Prostate gland (tissue), 2 donors: ENCODE measurements at regions not wholly inside any gene's neighbourhood (a gene's known extent, or its start where the extent isn't known, plus 50 kb on each side); places are given as distances from the start of the nearest gene placed in this dataset.

Experiments used
- DNase-seq: peaks from one replicate; pipeline ENCODE4 v3.0.0-alpha.2; 2019; ENCODE audit warnings: low spot score
- H3K27ac ChIP-seq, 2 donors: fragments of 200-600 bp; sonication (generic); 2 replicates each; pipeline ENCODE4 v1.5.1; 2017 to 2019
- H3K27me3 ChIP-seq: fragments of 200-600 bp; sonication (generic); replicated peaks from 2 replicates; pipeline ENCODE4 v1.5.1; 2019; ENCODE audit not compliant: insufficient read depth
- H3K36me3 ChIP-seq, 2 donors: fragments of 200-600 bp; sonication (generic); 1 replicate in 1 of 2; 2 replicates in 1 of 2; pipeline versions ENCODE4 v1.5.1 to v1.8.1; 2017 to 2019
- H3K4me1 ChIP-seq: fragments of 200-600 bp; sonication (generic); replicated peaks from 2 replicates; pipeline ENCODE4 v1.5.1; 2019
- H3K4me3 ChIP-seq, 2 donors: fragments of 200-600 bp; sonication (generic); 2 replicates each; pipeline ENCODE4 v1.5.1; 2017 to 2019
- H3K9me3 ChIP-seq: fragments of 200-600 bp; sonication (generic); 2 replicates; pipeline ENCODE4 v1.5.1; 2017
- CTCF ChIP-seq, 4 experiments: fragments of 200-600 bp in 2 of 4; fragments of 450-650 bp in 2 of 4; sonication (generic) in 2 of 4; IDR thresholded peaks; 1 replicate in 3 of 4; 2 replicates in 1 of 4; pipeline ENCODE4 v1.5.1; 2016 to 2019; ENCODE audit warnings: antibody characterized with exemption in 4 of 4, mild to moderate bottlenecking in 2 of 4, moderate library complexity in 2 of 4
- POLR2A ChIP-seq: fragments of 450-650 bp; IDR thresholded peaks from one replicate; pipeline ENCODE4 v1.6.1; 2016; ENCODE audit warnings: antibody characterized with exemption, mild to moderate bottlenecking
- POLR2AphosphoS5 ChIP-seq: sonication (generic); formaldehyde crosslinking; IDR thresholded peaks from one replicate; pipeline ENCODE4 v1.6.1; 2017; ENCODE audit warnings: antibody characterized with exemption
- WGBS: methylation state at CpG from one replicate; pipeline ENCODE4 v1.1.5; 2018; 5-methylcytosine and 5-hydroxymethylcytosine counted together
- intact Hi-C: fragments of 100-400 bp; cut with DNase I; formaldehyde crosslinking; loops from one replicate; pipeline ENCODE4 v1.14.2; 2022

- H3K36me3 ChIP-seq: no peaks in the 10 kb centered on the region
- no peak overlapping the region for H3K27ac ChIP-seq
- no peak overlapping the region for H3K4me3 ChIP-seq
- 91% methylated on average over 8 of the region's 8 CpGs for WGBS
- TF ChIP-seq CTCF (IDR thresholded peaks at IDR 0.05): no peak
- TF ChIP-seq POLR2AphosphoS5: no peak
- no peak for TF ChIP-seq POLR2A
- DNase-seq: no peak
- H3K4me1 ChIP-seq: no peaks in the 10 kb centered on the region
- no peaks in the 10 kb centered on the region for H3K9me3 ChIP-seq
- intact Hi-C loops: loop anchor here (10.0 kb wide), 1 partner anchor 1179 kb away; no protein-coding TSS in a partner anchor
- H3K27me3 ChIP-seq: no peaks in the 10 kb centered on the region
These were observed 122.4 kb downstream of the SLC25A47 start for GRCh38 chr14:100445436-100446088.

GRCh38 chr14:100446572-100446971 is 123.4 kb downstream of the SLC25A47 start:
- no peaks in the 10 kb centered on the region for H3K9me3 ChIP-seq
- no peak overlapping the region for H3K27ac ChIP-seq
- H3K27me3 ChIP-seq: no peaks in the 10 kb centered on the region
- TF ChIP-seq POLR2AphosphoS5 (no peak), POLR2A (no peak), CTCF (IDR thresholded peaks at IDR 0.05) (no peak)
- WGBS: 86% methylated on average over 7 of the region's 7 CpGs
- intact Hi-C loops: loop anchor here (10.0 kb wide), 1 partner anchor 1178 kb away; no protein-coding TSS in a partner anchor
- H3K36me3 ChIP-seq: no peaks in the 10 kb centered on the region
- no peaks in the 10 kb centered on the region for H3K4me1 ChIP-seq
- no peak for DNase-seq
- no peak overlapping the region for H3K4me3 ChIP-seq

GRCh38 chr14:100448376-100448775 is 125.2 kb downstream of the SLC25A47 start:
- TF ChIP-seq POLR2AphosphoS5: no peak
- TF ChIP-seq CTCF (IDR thresholded peaks at IDR 0.05): no peak
- TF ChIP-seq POLR2A: no peak
- no peak for DNase-seq
- Histone ChIP-seq H3K4me1 (no peaks in the 10 kb centered on the region), H3K27me3 (no peaks in the 10 kb centered on the region), H3K4me3 (no peak overlapping the region), H3K27ac (no peak overlapping the region), H3K36me3 (no peaks in the 10 kb centered on the region), H3K9me3 (no peaks in the 10 kb centered on the region)
- WGBS: 93% methylated on average over 5 of the region's 5 CpGs
- intact Hi-C loops: loop anchor here (10.0 kb wide), 1 partner anchor 1176 kb away; no protein-coding TSS in a partner anchor

- DNase-seq: no peak
- TF ChIP-seq POLR2AphosphoS5 (no peak), POLR2A (no peak), CTCF (IDR thresholded peaks at IDR 0.05) (no peak)
- no peaks in the 10 kb centered on the region for H3K27me3 ChIP-seq
- no peak overlapping the region for H3K4me3 ChIP-seq
- intact Hi-C loops: loop anchor here (10.0 kb wide), 1 partner anchor 1175 kb away; no protein-coding TSS in a partner anchor
- 88% methylated on average over 14 of the region's 14 CpGs for WGBS
- no peaks in the 10 kb centered on the region for H3K9me3 ChIP-seq
- no peaks in the 10 kb centered on the region for H3K4me1 ChIP-seq
- no peak overlapping the region for H3K27ac ChIP-seq
- no peaks in the 10 kb centered on the region for H3K36me3 ChIP-seq
These were observed 126.3 kb downstream of the SLC25A47 start for GRCh38 chr14:100449225-100449987.
